Lower leg skin (tissue), 4 donors: ENCODE measurements at regions not wholly inside any gene's neighbourhood (a gene's known extent, or its start where the extent isn't known, plus 50 kb on each side); places are given as distances from the start of the nearest gene placed in this dataset.

Experiments used
- DNase-seq, 2 donors: peaks; one replicate each; pipeline ENCODE4 v3.0.0-alpha.2; 2019; ENCODE audit warnings: low spot score in 2 of 2
- H3K4me3 ChIP-seq: fragments of 200-600 bp; sonication (generic); 2 replicates; pipeline ENCODE4 v1.5.1; 2017; ENCODE audit warnings: mild to moderate bottlenecking, low read depth; ENCODE audit not compliant: poor library complexity, severe bottlenecking
- POLR2A ChIP-seq, 2 donors: fragments of 450-650 bp; IDR thresholded peaks; one replicate each; pipeline ENCODE4 v1.6.1; 2016 to 2017; ENCODE audit warnings: antibody characterized with exemption in 2 of 2, mild to moderate bottlenecking in 1 of 2, moderate library complexity in 1 of 2
- WGBS, 2 donors: methylation state at CpG; one replicate each; pipeline ENCODE4 v1.1.5; 2018; 5-methylcytosine and 5-hydroxymethylcytosine counted together
- intact Hi-C: fragments of 100-400 bp; cut with DNase I; formaldehyde crosslinking; loops from one replicate; pipeline ENCODE4 v1.15.0; 2023; ENCODE audit warnings: low total_unique reads
- TF ChIP-seq, protein P1 (sequence below), 3 donors: fragments of 450-650 bp; IDR thresholded peaks; one replicate each; pipeline ENCODE4 v1.5.1; 2016; ENCODE audit warnings: antibody characterized with exemption in 3 of 3, mild to moderate bottlenecking in 3 of 3, moderate library complexity in 2 of 3

DNA sequence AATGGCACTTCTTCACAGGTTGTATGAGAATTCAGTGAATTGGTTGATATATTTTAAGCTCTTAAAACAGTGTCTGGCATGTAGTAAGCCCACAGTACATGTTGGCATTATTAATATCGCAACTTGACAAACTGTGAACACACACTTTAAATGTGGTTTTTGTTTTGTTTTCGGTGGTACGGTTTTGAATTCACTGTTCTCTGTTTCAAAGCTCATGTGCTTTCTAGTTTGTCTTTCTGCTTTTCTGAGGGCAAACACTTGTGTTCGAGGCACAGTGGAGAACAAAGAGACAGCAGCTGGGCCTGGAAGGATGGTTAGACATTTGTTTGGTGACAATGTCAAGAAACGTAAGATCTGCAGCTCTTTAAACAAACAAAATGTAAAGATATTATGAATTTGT, 276.5 kb upstream of the MC4R start:
- H3K4me3 ChIP-seq = no peak overlapping the region
- no peak for DNase-seq
- intact Hi-C loops = no loop called here
- 58 to 72% methylated on average over 5 of the region's 5 CpGs for WGBS, 2 donors
- no peak for TF ChIP-seq POLR2A (IDR thresholded peaks at IDR 0.05)
- TF ChIP-seq, protein P1, sequence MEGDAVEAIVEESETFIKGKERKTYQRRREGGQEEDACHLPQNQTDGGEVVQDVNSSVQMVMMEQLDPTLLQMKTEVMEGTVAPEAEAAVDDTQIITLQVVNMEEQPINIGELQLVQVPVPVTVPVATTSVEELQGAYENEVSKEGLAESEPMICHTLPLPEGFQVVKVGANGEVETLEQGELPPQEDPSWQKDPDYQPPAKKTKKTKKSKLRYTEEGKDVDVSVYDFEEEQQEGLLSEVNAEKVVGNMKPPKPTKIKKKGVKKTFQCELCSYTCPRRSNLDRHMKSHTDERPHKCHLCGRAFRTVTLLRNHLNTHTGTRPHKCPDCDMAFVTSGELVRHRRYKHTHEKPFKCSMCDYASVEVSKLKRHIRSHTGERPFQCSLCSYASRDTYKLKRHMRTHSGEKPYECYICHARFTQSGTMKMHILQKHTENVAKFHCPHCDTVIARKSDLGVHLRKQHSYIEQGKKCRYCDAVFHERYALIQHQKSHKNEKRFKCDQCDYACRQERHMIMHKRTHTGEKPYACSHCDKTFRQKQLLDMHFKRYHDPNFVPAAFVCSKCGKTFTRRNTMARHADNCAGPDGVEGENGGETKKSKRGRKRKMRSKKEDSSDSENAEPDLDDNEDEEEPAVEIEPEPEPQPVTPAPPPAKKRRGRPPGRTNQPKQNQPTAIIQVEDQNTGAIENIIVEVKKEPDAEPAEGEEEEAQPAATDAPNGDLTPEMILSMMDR (IDR thresholded peaks at IDR 0.05) = no peak

DNA sequence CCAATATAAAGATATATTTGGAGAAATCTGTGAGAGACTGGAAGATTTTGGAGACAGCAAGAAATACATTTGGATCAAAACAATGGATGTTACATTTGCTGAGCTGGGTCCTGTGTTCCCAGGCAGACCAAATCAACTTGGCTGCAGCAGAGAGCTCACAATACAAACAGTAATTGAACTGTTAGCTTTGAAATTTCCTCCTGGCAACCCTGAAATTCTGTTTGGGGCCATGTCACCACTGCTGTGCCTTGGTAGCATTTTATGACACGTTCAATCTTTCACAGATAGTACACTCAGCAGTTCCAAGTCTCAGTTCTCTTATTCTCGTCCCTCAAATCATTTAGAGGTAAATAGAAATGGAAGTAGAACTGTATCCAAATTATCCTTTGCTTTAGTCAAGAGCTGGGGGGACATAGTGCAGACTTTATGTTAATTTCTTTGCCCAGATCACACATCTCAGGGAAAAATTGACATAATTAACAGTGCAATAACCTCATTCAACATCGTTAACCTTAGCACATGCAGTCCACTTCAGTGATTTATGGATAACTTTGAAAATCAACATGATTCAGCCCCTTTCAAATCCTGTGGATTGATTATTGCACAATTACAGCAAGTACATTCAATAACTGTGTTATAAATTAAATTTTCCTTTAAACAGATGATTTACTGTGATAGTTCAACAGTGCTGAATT, 277.4 kb upstream of the MC4R start:
- DNase-seq = no peak
- H3K4me3 ChIP-seq = no peak overlapping the region
- intact Hi-C loops = no loop called here
- TF ChIP-seq, protein P1 (IDR thresholded peaks at IDR 0.05) = no peak
- WGBS, 2 donors = 37 to 46% methylated on average over 3 of the region's 3 CpGs

DNA sequence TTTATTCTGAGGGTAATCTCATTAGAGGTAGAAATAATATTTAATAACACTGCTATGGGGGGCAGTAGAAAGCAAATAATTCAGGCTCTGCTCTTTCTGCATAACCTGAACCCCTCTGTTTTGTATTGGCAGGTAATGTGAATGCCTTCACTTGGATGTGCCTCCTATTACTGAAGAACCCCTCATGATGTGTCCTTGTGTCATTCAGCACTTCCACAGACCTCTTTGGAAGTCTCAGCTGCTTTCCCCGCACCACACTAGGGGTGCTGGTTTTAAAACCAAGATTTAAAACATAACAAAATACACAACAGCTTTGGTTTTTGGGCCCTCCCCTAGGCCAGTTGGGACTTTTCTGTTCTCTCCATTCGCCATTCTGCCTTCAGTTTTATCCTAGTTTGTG, 281.7 kb upstream of the MC4R start:
- DNase-seq = no peak
- WGBS, 2 donors = 80 to 90% methylated on average over 2 of the region's 2 CpGs
- H3K4me3 ChIP-seq = no peak overlapping the region
- TF ChIP-seq, protein P1 (IDR thresholded peaks at IDR 0.05) = no peak
- no peak for TF ChIP-seq POLR2A (IDR thresholded peaks at IDR 0.05)
- intact Hi-C loops = no loop called here

DNA sequence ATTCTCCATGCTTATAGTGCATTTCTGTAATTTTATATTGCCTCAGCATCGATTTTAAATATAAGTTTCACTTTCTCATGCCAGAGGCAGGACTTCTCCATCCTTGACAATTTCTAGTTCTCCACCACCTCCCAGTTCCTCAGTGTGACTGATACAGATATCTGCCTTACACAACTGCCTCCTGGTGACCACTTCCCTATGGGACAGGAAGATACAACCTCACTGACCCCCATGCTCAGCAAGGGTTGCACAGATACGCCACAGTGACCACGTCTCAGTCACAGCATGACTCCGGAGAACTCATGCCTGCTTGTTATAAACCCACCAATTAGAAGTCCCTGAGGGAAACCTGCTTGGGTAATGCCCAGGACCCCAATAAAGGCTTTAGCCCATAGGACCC, 284.0 kb upstream of the MC4R start:
- intact Hi-C loops = no loop called here
- TF ChIP-seq, protein P1 (IDR thresholded peaks at IDR 0.05) = no peak
- no peak for TF ChIP-seq POLR2A (IDR thresholded peaks at IDR 0.05)
- no peak for DNase-seq
- H3K4me3 ChIP-seq = no peak overlapping the region
- WGBS, 2 donors = 70 to 83% methylated on average over 4 of the region's 4 CpGs

DNA sequence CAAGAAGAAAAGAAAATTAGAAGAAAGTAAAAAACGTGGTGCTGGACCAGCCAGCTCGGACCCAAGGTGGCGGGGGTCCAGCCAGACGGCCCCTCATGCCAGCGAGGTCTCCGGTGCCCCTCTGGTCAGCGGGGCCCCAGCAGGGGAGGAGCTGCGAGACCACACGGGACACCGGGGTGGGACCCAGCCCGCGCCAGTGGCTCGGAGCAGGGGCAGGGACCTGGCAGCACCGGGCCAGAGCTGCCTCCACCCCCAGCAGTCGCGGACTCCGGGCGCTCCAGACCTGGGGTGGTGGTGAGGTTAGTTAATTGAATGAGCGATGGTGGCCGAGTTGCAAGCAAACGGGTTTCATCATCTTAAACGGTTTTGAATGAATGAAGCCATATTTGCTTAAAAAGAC, 289.9 kb upstream of the MC4R start:
- WGBS, 2 donors = 92 to 97% methylated on average over 22 of the region's 22 CpGs
- no peak for DNase-seq
- TF ChIP-seq, protein P1 (IDR thresholded peaks at IDR 0.05) = no peak
- TF ChIP-seq POLR2A (IDR thresholded peaks at IDR 0.05) = no peak
- H3K4me3 ChIP-seq = no peak overlapping the region
- intact Hi-C loops = no loop called here
